Mucosa of descending colon (tissue), 3 donors: ENCODE measurements at regions not wholly inside any gene's neighbourhood (a gene's known extent, or its start where the extent isn't known, plus 50 kb on each side); places are given as distances from the start of the nearest gene placed in this dataset.

Experiments used
- ATAC-seq: fragments of 200-7000 bp; cut with Tn5 transposase; one replicate; pipeline ENCODE4 v1.9.1; 2020; ENCODE audit warnings: mild to moderate bottlenecking, moderate library complexity
- DNase-seq, 3 donors: peaks; one replicate each; pipeline ENCODE4 v3.0.0-alpha.2; 2020
- H3K36me3 ChIP-seq: fragments of 200-600 bp; one replicate; pipeline ENCODE4 v1.8.0; 2021; ENCODE audit warnings: low read depth, mild to moderate bottlenecking
- H3K4me1 ChIP-seq: fragments of 200-600 bp; one replicate; pipeline ENCODE4 v1.8.0; 2021; ENCODE audit warnings: low read depth, mild to moderate bottlenecking
- H3K4me3 ChIP-seq: fragments of 200-600 bp; one replicate; pipeline ENCODE4 v1.8.0; 2021; ENCODE audit warnings: mild to moderate bottlenecking
- H3K9me3 ChIP-seq: fragments of 200-600 bp; one replicate; pipeline ENCODE4 v1.8.0; 2021; ENCODE audit warnings: mild to moderate bottlenecking
- CTCF ChIP-seq: fragments of 200-600 bp; IDR thresholded peaks from one replicate; pipeline ENCODE4 v1.8.0; 2022; ENCODE audit warnings: antibody characterized with exemption, mild to moderate bottlenecking
- intact Hi-C, 2 donors: fragments of 100-400 bp; cut with DNase I in 1 of 2; cut with micrococcal nuclease in 1 of 2; formaldehyde crosslinking; loops; one replicate each; pipeline versions ENCODE4 v1.11.0 to v1.11.1; 2022; cut with DNase I, micrococcal nuclease
- donor health status: DM: no; HTN: no; CAD: no; lungs with moderate emphysema.
- donor health status: DM: no; HTN: no; CAD: no.
- donor health status: DM: no; HTN: yes; CAD: no.

- no peaks in the 10 kb centered on the region for H3K9me3 ChIP-seq
- ATAC-seq: no peak
- intact Hi-C loops: no loop called here
- H3K4me3 ChIP-seq: no peak overlapping the region
- H3K36me3 ChIP-seq: no peaks in the 10 kb centered on the region
- no peak for DNase-seq
- H3K4me1 ChIP-seq: no peaks in the 10 kb centered on the region
- TF ChIP-seq CTCF: no peak
Observed at GRCh38 chr11:127281534-127281933, 281.0 kb upstream of the KIRREL3 start.

- no peak for TF ChIP-seq CTCF
- DNase-seq (no peak), ATAC-seq (no peak)
- H3K4me1 ChIP-seq: no peaks in the 10 kb centered on the region
- no peaks in the 10 kb centered on the region for H3K9me3 ChIP-seq
- H3K4me3 ChIP-seq: no peak overlapping the region
- intact Hi-C loops: no loop called here
- H3K36me3 ChIP-seq: no peaks in the 10 kb centered on the region
Observed at GRCh38 chr11:127275774-127276173, 275.2 kb upstream of the KIRREL3 start.

GRCh38 chr11:127274328-127274676 lies 273.7 kb upstream of the KIRREL3 start:
- no peak for ATAC-seq
- no peak for DNase-seq
- no peak for TF ChIP-seq CTCF
- Histone ChIP-seq H3K9me3 (no peaks in the 10 kb centered on the region), H3K4me3 (no peak overlapping the region), H3K4me1 (no peaks in the 10 kb centered on the region), H3K36me3 (no peaks in the 10 kb centered on the region)
- intact Hi-C loops: no loop called here

DNA sequence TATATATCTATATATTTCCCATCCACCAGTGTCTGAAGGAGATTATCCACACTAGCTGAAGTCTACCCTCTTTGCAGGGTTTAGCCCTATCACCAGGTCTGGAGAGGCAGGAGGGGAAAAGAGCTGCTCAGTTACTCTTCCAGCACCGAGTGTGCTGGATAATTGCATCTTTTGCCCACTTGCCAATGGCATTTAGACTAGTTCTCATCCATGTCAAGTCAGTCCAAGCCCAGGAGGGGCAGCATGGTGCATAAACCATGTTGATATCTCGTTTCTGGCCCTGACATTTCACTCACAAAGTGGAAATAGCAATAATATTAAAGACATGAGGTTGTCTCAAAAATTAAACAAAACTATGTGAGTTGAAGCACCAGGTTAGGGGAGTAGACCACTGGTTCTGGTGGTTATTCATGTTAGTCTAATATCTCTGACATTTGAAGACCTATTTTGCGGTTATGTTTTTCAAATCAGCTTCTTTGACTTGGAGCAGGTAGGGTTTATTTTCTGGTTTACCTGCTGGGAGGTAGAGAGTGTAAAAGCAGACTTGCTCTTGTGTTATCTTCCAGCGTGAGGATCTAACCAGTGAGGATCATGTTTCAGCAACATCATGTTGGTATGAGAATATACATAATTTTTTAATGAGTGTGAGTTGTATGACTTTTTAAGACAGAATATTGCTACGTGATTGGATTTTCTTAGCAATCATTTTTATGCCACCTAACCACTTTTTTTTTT lies 273.2 kb upstream of the KIRREL3 start:
- intact Hi-C loops: no loop called here
- Histone ChIP-seq H3K9me3 (no peaks in the 10 kb centered on the region), H3K4me1 (no peaks in the 10 kb centered on the region), H3K36me3 (no peaks in the 10 kb centered on the region), H3K4me3 (no peak overlapping the region)
- no peak for TF ChIP-seq CTCF
- ATAC-seq: no peak
- DNase-seq: no peak

DNA sequence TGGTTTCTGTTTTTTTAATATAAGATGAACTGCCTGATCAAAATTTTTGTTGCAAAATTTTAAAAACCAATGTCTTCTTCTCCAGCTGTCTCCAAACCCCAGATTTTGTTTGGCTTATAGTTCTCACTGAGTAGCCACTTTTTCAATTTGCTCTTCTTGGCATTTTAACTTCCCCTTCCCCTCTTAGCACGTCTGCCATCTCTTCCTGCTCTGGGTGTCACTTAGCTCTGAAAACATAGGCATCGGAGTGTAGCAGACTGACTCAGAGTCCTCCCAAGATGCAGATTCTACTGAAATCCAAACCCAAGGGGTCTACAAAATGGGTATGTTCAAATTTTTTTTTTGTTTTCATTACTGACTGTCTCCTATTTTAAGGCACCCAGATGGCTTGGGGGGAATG lies 270.3 kb upstream of the KIRREL3 start:
- Histone ChIP-seq H3K4me3 (no peak overlapping the region), H3K4me1 (no peaks in the 10 kb centered on the region), H3K9me3 (no peaks in the 10 kb centered on the region), H3K36me3 (no peaks in the 10 kb centered on the region)
- intact Hi-C loops: no loop called here
- ATAC-seq (no peak), DNase-seq (no peak)
- no peak for TF ChIP-seq CTCF

DNA sequence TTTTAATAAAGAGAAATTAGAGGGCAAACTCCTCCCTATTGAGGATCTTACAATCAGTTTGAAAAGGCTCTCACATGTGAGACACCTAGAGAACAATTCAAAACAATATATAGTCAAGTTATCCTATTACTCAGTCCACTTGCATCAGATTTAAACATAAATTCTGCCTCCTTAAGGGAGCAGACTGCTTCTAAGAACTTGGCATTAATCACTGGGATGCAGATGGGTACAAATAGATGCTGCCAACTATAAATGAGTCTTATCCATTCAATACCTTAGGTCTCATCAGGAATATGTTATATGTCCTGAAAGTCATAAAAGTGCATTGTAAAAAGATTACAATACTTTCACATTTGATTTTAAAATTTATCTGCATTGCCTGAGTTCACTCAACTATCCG lies 269.3 kb upstream of the KIRREL3 start:
- Histone ChIP-seq H3K4me1 (no peaks in the 10 kb centered on the region), H3K9me3 (no peaks in the 10 kb centered on the region), H3K4me3 (no peak overlapping the region), H3K36me3 (no peaks in the 10 kb centered on the region)
- intact Hi-C loops: no loop called here
- ATAC-seq (no peak), DNase-seq (no peak)
- no peak for TF ChIP-seq CTCF
